ENCODE measurements at regions not wholly inside any gene's neighbourhood (a gene's known extent, or its start where the extent isn't known, plus 50 kb on each side); places are given as distances from the start of the nearest gene placed in this dataset.

- TF ChIP-seq VEZF1 (CRISPR knock-in tag; IDR thresholded peaks at IDR 0.05) (no peak), CBX1 (IDR thresholded peaks at IDR 0.05; ENCODE audit: low read depth) (no peak), E2F5 (CRISPR knock-in tag; IDR thresholded peaks at IDR 0.05) (no peak), ZNF212 (CRISPR knock-in tag; IDR thresholded peaks at IDR 0.05) (no peak), MGA (IDR thresholded peaks at IDR 0.05) (no peak), POLR2B (IDR thresholded peaks at IDR 0.05; ENCODE audit: low read depth, partially characterized antibody) (no peak), SMARCE1 (IDR thresholded peaks at IDR 0.05) (no peak), MYNN (IDR thresholded peaks at IDR 0.05) (no peak), MYNN (CRISPR knock-in tag; IDR thresholded peaks at IDR 0.05) (no peak)
Measured at GRCh38 chr5:56587381-56588130, 227.8 kb upstream of the MAP3K1 start (continued).

Data from K562 (cell line).